ENCODE measurements at regions not wholly inside any gene's neighbourhood (a gene's known extent, or its start where the extent isn't known, plus 50 kb on each side); places are given as distances from the start of the nearest gene placed in this dataset.

DNA sequence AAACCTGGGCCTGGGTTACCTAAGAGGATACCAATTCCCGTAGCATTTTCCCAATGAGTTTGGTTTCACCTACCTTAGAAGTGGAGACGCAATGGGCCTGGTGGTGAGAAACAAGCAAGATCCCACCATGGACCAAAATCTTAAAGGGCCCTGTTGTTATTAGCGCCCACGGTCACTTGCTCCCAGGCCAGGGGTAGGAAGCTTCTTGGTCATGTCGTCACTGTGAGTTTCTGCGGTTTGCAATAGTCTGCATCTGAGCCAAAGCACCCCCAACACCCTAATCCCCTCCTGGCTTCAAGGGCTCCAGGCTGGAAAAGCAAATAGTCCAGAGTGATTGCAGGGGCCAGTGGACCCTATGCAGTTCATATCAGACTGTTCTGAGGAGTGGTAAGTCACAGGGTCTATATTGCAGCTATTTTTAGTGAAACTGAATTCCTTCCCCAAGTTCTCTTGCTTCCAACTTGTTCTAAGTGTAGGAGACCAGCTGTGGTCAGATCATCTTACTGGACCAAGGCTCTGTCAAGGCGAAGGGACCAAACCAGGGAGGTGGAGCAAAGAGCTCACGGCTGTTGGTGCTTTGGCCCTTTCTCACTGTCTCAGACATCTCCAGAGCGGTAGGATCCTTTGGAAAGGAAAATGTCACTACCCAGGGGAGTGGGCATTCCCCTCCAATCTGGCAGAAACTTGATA is 307.9 kb upstream of the F9 start:
- 55% methylated on average over 2 of the region's 9 CpGs for WGBS (ENCODE audit: insufficient coverage)
- Histone ChIP-seq H3K4me1 (ENCODE audit: control insufficient read depth, insufficient read depth, low read length) (peaks cover 5% of the 10 kb centered on the region), H3K27me3 (ENCODE audit: control insufficient read depth, insufficient read depth, low read length) (peaks cover 13% of the 10 kb centered on the region), H3K9me3 (replicated peaks; ENCODE audit: control insufficient read depth, low read depth, low read length) (no peaks in the 10 kb centered on the region), H3K27ac (ENCODE audit: low read length) (peak overlapping the region; percentile 66), H3K4me3 (ENCODE audit: low read length) (peak overlapping the region; percentile 40), H3K36me3 (ENCODE audit: control insufficient read depth, insufficient read depth, low read length) (no peaks in the 10 kb centered on the region)
- peak; percentile 63 for DNase-seq

DNA sequence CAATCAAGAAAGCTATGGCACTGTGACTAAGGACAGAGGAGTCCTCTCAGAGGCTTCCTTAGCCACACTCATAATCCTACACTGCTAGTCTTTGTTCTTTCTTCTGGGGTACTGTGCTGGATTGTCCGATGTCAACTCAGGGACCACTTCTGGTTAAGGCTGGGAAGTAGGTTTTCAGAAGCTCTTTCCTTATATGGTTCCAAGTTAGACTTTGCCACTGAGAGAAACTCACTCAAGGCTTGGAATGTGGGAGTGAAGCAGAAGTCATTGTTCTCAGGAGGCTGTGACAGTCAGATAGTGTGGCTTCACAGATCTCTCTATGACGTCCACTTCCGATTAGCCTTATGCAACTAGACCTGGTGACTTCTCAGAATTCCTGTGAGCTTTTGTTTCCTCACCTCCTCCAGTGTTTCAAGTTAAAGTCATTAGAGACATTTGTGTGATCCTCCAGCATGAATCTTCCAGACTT is 317.3 kb upstream of the F9 start:
- H3K4me1 ChIP-seq (ENCODE audit: control insufficient read depth, insufficient read depth, low read length), result no peaks in the 10 kb centered on the region
- no peaks in the 10 kb centered on the region for H3K36me3 ChIP-seq (ENCODE audit: control insufficient read depth, insufficient read depth, low read length)

DNA sequence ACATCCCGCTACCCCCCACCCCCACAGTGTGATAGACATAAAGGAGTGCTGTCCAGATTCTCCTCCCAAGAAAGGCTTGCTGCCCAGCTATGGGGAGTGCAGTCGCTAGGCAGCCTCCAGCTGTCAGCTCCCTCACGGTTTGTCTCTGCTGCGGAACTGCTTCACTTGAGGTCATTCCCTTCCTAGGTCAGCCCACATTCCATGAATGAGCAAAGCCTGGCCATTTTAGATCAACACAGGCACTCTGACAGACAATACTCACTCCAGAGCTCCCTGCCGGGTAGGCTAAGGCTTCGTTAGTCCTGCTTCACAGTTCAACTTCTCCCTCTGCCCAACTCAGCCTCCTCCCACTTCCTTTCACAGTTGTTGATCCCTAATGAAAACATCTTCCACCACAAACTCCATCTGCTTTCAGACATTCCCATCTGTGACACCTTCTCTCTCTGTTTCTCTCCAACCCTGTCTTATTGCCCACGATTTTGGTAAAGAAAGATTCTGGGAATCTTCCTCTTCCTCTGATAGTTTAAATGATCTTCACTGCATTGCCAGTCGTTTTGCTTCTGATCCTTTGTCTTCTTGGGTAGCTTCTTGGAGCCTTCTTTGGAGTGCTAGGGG is 318.9 kb upstream of the F9 start:
- 18% methylated on average over 5 of the region's 8 CpGs for WGBS (ENCODE audit: insufficient coverage)
- Histone ChIP-seq H3K36me3 (ENCODE audit: control insufficient read depth, insufficient read depth, low read length) (no peaks in the 10 kb centered on the region), H3K27me3 (ENCODE audit: control insufficient read depth, insufficient read depth, low read length) (peaks cover 14% of the 10 kb centered on the region), H3K4me3 (ENCODE audit: low read length) (no peak overlapping the region), H3K9me3 (replicated peaks; ENCODE audit: control insufficient read depth, low read depth, low read length) (no peaks in the 10 kb centered on the region), H3K27ac (ENCODE audit: low read length) (no peak overlapping the region), H3K4me1 (ENCODE audit: control insufficient read depth, insufficient read depth, low read length) (no peaks in the 10 kb centered on the region)
- no peak for DNase-seq

More for the DNA sequence above, 317.3 kb upstream of the F9 start:
- no peak for DNase-seq
- peaks cover 15% of the 10 kb centered on the region for H3K27me3 ChIP-seq (ENCODE audit: control insufficient read depth, insufficient read depth, low read length)
- H3K27ac ChIP-seq (ENCODE audit: low read length), result no peak overlapping the region
- H3K9me3 ChIP-seq (replicated peaks; ENCODE audit: control insufficient read depth, low read depth, low read length), result no peaks in the 10 kb centered on the region
- WGBS (ENCODE audit: insufficient coverage), result 60% methylated on average over 2 of the region's 3 CpGs
- H3K4me3 ChIP-seq (ENCODE audit: low read length), result no peak overlapping the region

DNA sequence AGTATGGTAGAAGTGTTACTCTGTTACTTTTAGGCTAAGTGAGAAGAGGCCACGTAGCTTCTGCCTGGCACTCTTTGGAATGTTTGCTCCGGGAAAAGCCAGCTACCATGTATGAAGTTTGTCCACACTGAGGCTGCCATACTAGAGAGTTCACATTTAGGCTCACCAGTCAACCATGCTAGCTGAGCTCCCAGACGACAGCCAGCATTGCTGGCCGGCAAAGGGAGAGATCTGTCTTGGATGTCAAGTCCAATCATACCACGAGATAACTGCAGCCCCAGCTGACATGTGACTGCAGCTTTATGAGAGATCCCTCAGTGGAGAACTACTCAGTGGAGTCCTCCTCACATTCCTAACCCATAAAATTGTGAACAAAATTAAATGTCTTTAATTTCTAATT is 321.2 kb upstream of the F9 start:
- Histone ChIP-seq H3K4me1 (ENCODE audit: control insufficient read depth, insufficient read depth, low read length) (no peaks in the 10 kb centered on the region), H3K9me3 (replicated peaks; ENCODE audit: control insufficient read depth, low read depth, low read length) (no peaks in the 10 kb centered on the region), H3K4me3 (ENCODE audit: low read length) (no peak overlapping the region), H3K27ac (ENCODE audit: low read length) (no peak overlapping the region), H3K36me3 (ENCODE audit: control insufficient read depth, insufficient read depth, low read length) (no peaks in the 10 kb centered on the region), H3K27me3 (ENCODE audit: control insufficient read depth, insufficient read depth, low read length) (peaks cover 30% of the 10 kb centered on the region)
- DNase-seq, result no peak
- 68% methylated on average over 4 of the region's 5 CpGs for WGBS (ENCODE audit: insufficient coverage)

DNA sequence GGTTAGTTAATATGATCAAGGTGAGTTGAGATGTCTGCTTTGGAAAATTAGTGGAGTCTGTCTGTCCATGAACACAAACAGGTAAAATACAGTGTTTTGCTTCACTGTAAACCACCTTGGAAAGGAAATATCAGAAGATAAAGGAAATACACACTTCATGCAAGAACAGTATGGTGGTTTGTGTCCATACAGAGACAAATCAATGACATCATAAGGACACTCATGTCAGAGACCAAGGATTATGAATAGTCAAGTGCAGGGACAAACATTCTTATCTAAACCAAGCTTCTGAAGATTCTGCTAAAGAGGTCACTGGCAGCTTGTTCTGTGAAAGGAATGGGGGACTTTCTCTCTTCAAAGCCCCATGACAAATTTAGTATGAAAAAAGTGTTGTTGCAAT is 322.9 kb upstream of the F9 start:
- Histone ChIP-seq H3K9me3 (replicated peaks; ENCODE audit: control insufficient read depth, low read depth, low read length) (no peaks in the 10 kb centered on the region), H3K27ac (ENCODE audit: low read length) (no peak overlapping the region), H3K27me3 (ENCODE audit: control insufficient read depth, insufficient read depth, low read length) (peaks cover 44% of the 10 kb centered on the region), H3K4me3 (ENCODE audit: low read length) (no peak overlapping the region), H3K36me3 (ENCODE audit: control insufficient read depth, insufficient read depth, low read length) (no peaks in the 10 kb centered on the region), H3K4me1 (ENCODE audit: control insufficient read depth, insufficient read depth, low read length) (peaks cover 6% of the 10 kb centered on the region)
- no peak for DNase-seq

DNA sequence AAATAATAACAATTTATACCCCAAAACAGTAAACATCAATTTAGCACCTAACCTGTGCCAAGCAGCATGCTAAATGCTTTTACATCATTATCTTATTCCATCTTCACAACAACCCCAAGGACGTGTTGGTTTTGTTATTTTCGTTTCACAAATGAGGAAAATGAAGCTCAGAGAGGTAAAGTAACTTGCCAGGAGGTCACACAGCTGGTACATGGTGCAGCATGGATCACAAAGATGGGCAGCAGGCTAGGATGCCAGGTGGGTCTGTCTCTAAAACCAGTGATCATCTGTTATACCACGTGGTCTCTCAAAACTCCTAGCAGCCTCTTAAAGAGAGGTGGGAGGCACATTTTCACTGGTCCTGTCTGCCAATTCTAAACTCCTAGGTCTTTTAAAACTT is 323.6 kb upstream of the F9 start:
- H3K36me3 ChIP-seq (ENCODE audit: control insufficient read depth, insufficient read depth, low read length), result no peaks in the 10 kb centered on the region
- no peaks in the 10 kb centered on the region for H3K9me3 ChIP-seq (replicated peaks; ENCODE audit: control insufficient read depth, low read depth, low read length)
- peaks cover 48% of the 10 kb centered on the region for H3K27me3 ChIP-seq (ENCODE audit: control insufficient read depth, insufficient read depth, low read length)
- no CpG with 5 or more reads among the region's 3 CpGs for WGBS (ENCODE audit: insufficient coverage)
- no peak overlapping the region for H3K27ac ChIP-seq (ENCODE audit: low read length)
- no peak overlapping the region for H3K4me3 ChIP-seq (ENCODE audit: low read length)
- no peak for DNase-seq
- H3K4me1 ChIP-seq (ENCODE audit: control insufficient read depth, insufficient read depth, low read length), result peaks cover 8% of the 10 kb centered on the region

DNA sequence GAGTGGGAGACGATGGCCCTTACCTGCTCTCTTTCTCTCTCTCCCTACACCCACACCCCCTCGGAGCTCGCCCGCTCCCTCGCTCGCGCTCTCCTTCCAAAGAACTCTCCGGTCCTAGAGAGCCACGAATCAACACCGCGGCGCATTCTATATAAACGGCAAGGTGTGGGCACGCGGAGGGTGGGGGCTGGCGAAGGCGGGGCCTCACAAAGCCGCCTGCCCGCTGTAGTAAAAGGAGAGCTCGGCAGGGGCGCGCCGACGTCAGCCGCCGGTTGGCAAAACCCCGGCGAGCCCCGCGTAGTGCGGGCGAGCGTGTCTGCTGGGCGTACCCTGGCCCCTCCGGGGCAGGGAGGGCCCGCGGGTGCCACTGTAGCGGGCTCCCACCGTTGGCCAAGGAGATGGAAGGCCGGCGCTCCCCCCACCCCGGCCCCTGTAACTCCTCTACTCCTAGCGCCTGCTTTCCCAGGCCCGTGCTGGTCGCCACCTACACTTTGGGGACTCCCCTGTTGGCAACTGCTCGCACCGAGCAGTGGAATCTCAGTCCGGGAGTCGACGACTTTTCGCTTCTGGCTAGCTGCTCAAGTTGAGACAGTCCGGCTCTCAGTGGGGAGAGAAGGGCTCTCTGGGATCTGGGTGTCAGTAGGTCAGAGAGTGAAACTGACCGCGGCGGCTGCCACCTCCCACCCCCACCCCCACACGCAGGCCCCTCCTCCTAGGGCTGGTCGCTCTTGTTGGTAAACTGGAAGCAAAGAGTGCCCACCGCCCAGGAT is 325.5 kb upstream of the F9 start:
- DNase-seq, result peak; percentile 56
- peak overlapping the region; percentile 79 for H3K27ac ChIP-seq (ENCODE audit: low read length)
- H3K27me3 ChIP-seq (ENCODE audit: control insufficient read depth, insufficient read depth, low read length), result peaks cover 51% of the 10 kb centered on the region
- WGBS (ENCODE audit: insufficient coverage), result 18% methylated on average over 50 of the region's 58 CpGs
- H3K9me3 ChIP-seq (replicated peaks; ENCODE audit: control insufficient read depth, low read depth, low read length), result no peaks in the 10 kb centered on the region
- peak overlapping the region; percentile 58 for H3K4me3 ChIP-seq (ENCODE audit: low read length)
- no peaks in the 10 kb centered on the region for H3K36me3 ChIP-seq (ENCODE audit: control insufficient read depth, insufficient read depth, low read length)
- peaks cover 8% of the 10 kb centered on the region for H3K4me1 ChIP-seq (ENCODE audit: control insufficient read depth, insufficient read depth, low read length)

DNA sequence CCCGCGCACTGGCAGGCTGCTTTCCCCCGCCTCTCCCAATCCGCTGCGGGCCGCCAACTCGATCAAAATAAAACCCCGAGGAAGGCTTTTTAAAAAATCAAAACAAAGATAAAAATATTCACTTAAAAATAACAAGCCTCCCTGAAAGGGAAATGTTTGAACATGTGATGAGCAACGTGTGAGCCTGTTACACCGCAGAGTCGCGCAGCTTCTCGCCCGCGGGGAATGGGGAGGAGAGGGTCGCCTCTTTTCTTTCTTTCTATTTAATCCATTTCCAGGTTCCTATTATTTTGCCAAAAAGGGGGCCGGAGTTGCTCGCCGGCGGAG is 326.0 kb upstream of the F9 start:
- H3K27ac ChIP-seq (ENCODE audit: low read length), result peak overlapping the region; percentile 79
- 38% methylated on average over 6 of the region's 20 CpGs for WGBS (ENCODE audit: insufficient coverage)
- H3K36me3 ChIP-seq (ENCODE audit: control insufficient read depth, insufficient read depth, low read length), result no peaks in the 10 kb centered on the region
- DNase-seq, result no peak
- peaks cover 46% of the 10 kb centered on the region for H3K27me3 ChIP-seq (ENCODE audit: control insufficient read depth, insufficient read depth, low read length)
- H3K4me1 ChIP-seq (ENCODE audit: control insufficient read depth, insufficient read depth, low read length), result peaks cover 8% of the 10 kb centered on the region
- no peaks in the 10 kb centered on the region for H3K9me3 ChIP-seq (replicated peaks; ENCODE audit: control insufficient read depth, low read depth, low read length)
- H3K4me3 ChIP-seq (ENCODE audit: low read length), result peak overlapping the region; percentile 58

DNA sequence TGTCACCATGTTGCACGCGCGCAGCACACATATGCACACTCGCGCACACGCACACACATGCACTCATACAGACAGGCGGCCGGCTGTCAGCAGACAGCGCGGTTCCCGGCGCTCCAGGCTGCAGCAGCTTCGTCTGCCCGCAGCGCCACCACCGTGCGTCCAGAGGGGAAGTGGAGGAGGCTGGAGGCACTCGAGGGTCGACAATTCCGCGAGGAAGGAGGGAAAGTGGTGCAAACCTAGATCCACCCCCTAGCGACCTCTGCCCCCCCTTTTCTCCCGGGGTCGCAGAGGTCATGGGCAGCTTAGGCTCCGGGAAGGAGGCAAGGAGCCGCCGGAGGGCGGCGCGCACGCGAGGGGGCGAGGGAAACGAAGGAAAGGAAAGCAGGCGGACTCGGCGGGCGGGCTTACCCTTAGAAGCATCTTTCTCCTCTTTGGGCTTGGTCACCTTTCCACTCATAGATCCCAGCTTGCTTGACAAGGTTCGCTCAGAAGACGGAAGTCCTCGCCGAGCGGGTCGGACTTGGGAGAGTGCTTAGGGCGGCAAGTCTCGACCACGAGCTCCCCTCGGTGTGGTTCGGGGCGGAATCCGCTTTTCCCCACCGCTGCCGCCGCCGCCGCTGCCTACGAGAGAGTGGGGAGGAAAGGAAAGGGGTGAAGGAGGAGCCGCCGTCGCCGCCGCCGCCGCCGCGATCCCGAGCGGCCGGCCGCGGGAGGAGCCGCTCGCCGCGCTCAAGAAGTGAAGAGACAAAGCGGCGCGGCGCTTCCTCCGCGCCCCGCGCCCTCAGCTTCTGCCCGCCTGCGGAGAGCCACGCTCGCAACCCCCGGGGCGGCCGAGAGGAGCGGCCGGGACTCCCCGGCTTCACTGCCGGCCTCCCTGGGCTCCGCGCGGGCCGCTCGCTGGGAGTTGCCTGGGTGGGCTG is 326.6 kb upstream of the F9 start:
- peak; percentile 43 for DNase-seq
- Histone ChIP-seq H3K27ac (ENCODE audit: low read length) (peak overlapping the region; percentile 79), H3K4me3 (ENCODE audit: low read length) (peak overlapping the region; percentile 58), H3K36me3 (ENCODE audit: control insufficient read depth, insufficient read depth, low read length) (no peaks in the 10 kb centered on the region), H3K9me3 (replicated peaks; ENCODE audit: control insufficient read depth, low read depth, low read length) (no peaks in the 10 kb centered on the region), H3K4me1 (ENCODE audit: control insufficient read depth, insufficient read depth, low read length) (peaks cover 8% of the 10 kb centered on the region), H3K27me3 (ENCODE audit: control insufficient read depth, insufficient read depth, low read length) (peaks cover 43% of the 10 kb centered on the region)
- WGBS (ENCODE audit: insufficient coverage), result 26% methylated on average over 87 of the region's 99 CpGs

All from muscle of leg (tissue), 3 donors.